ENCODE measurements at regions not wholly inside any gene's neighbourhood (a gene's known extent, or its start where the extent isn't known, plus 50 kb on each side); places are given as distances from the start of the nearest gene placed in this dataset.

DNA sequence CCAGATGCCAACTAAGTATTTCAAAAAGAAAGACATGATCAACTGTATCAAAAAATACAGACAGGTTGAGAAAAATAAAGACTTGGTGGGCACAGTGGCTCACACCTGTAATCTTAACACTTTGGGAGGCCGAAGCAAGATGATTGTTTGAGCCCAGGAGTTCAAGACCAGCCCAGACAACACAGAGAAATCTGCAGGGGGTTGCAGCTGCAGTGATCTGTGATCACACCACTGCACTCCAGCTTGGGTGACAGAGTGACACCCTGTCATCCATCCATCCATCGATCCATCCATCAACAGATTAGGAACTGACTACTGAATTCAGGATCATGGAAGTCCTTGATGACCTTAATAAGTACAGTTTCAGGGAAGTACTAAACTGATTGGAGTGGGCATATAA, 65.0 kb upstream of the RPS13 start:
- intact Hi-C loops (cut with DNase I; ENCODE audit: low total_unique reads) = no loop called here
- H3K4me1 ChIP-seq = no peaks in the 10 kb centered on the region
- DNase-seq = no peak
- no peak overlapping the region for H3K4me3 ChIP-seq
- H3K27me3 ChIP-seq (replicated peaks in 1 of 7) = no peaks in the 10 kb centered on the region
- H3K9me3 ChIP-seq = no peaks in the 10 kb centered on the region
- WGBS, 5 donors = 95 to 100% (median 97%) methylated on average over 2 of the region's 2 CpGs
- H3K36me3 ChIP-seq = peaks cover 0 to 87% (median 33%) of the 10 kb centered on the region in 6 donors
- no peak for TF ChIP-seq CTCF (IDR thresholded peaks at IDR 0.05 in 8 of 11, conservative IDR thresholded peaks at IDR 0.05 in 3 of 11)
- no peak for TF ChIP-seq POLR2AphosphoS5 (IDR thresholded peaks at IDR 0.05)
- no peak for TF ChIP-seq POLR2A (IDR thresholded peaks at IDR 0.05)
- no peak overlapping the region for H3K27ac ChIP-seq

DNA sequence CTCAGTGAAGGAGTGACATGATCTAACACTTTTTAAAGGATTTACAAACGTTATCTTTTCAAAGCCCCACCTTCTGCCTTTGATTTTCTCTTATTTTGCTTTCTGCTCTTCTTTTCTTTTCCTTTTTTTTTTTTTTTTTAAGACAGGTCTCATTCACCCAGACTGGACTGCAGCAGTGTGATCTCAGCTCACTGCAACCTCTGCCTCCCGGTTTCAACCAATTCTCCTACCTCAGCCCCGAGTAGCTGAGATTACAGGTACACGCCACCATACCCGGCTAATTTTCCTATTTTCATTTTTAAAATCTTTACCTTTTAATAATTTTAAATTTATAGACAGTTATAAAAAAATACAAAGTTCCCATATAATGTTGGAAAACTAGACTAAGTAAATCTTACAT, 63.7 kb upstream of the RPS13 start:
- Histone ChIP-seq H3K4me1 (peaks cover 0 to 8% (median 4%) of the 10 kb centered on the region in 6 donors), H3K9me3 (no peaks in the 10 kb centered on the region), H3K4me3 (no peak overlapping the region), H3K36me3 (peaks cover 0 to 77% (median 30%) of the 10 kb centered on the region in 6 donors), H3K27me3 (replicated peaks in 1 of 7) (no peaks in the 10 kb centered on the region), H3K27ac (no peak overlapping the region)
- 92 to 95% (median 94%) methylated on average over 5 of the region's 5 CpGs for WGBS, 5 donors
- DNase-seq = no peak
- TF ChIP-seq POLR2A (IDR thresholded peaks at IDR 0.05) = no peak
- TF ChIP-seq POLR2AphosphoS5 (IDR thresholded peaks at IDR 0.05) = no peak
- no peak for TF ChIP-seq CTCF (IDR thresholded peaks at IDR 0.05 in 8 of 11, conservative IDR thresholded peaks at IDR 0.05 in 3 of 11)
- intact Hi-C loops (cut with DNase I; ENCODE audit: low total_unique reads) = no loop called here

- no peaks in the 10 kb centered on the region for H3K27me3 ChIP-seq (replicated peaks in 1 of 7)
- DNase-seq = no peak
- peak overlapping the region in 1 of 8 donors; percentile 38 for H3K27ac ChIP-seq
- H3K9me3 ChIP-seq = no peaks in the 10 kb centered on the region
- intact Hi-C loops (cut with DNase I; ENCODE audit: low total_unique reads) = no loop called here
- WGBS, 5 donors = 92 to 95% (median 95%) methylated on average over 4 of the region's 4 CpGs
- H3K4me3 ChIP-seq = no peak overlapping the region
- TF ChIP-seq POLR2A (IDR thresholded peaks at IDR 0.05) (no peak), POLR2AphosphoS5 (IDR thresholded peaks at IDR 0.05) (no peak), CTCF (IDR thresholded peaks at IDR 0.05 in 8 of 11, conservative IDR thresholded peaks at IDR 0.05 in 3 of 11) (no peak)
- H3K36me3 ChIP-seq = peaks cover 0 to 75% (median 25%) of the 10 kb centered on the region in 6 donors
- peaks cover 0 to 13% (median 9%) of the 10 kb centered on the region in 6 donors for H3K4me1 ChIP-seq
These were observed 61.1 kb upstream of the RPS13 start for GRCh38 chr11:17138562-17138961.

DNA sequence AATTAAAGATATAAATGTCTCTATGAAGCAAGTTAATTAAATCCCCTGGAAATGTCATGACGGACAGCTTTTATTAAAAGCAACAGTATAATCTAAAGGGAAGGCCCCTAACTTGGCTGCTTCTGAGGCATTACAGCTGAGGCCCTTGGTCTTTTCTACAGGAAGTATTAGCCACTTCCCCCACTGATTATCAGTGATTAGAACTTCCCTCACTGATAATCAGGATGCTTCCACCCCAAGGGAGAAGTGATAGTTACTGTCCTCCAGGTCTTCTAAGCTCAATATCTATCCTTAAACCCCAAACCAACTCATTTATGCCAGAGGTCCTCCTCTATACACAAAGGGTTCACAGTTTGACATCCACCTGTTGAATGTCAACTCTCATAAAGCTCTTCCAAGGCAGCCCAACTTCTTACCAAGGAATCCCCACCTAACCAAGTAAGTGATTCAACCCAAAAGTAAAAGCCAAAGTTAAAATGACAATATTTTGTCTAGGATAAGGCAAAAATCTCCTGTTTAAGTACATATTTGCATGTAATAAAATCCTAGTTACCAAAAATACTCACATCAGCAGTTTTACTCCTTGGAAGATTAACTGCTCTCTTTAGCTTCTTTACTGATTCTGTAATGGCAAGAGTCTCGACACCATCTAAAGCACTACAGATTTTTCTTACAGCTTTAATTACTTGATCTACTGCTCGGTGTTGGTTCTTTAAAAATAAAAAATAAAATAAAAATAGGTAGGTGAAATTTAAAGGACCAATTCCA, 58.6 kb upstream of the RPS13 start:
- no peaks in the 10 kb centered on the region for H3K9me3 ChIP-seq
- H3K36me3 ChIP-seq = peaks cover 0 to 75% (median 21%) of the 10 kb centered on the region in 6 donors
- peaks cover 0 to 13% (median 9%) of the 10 kb centered on the region in 6 donors for H3K4me1 ChIP-seq
- 82 to 90% (median 85%) methylated on average over 3 of the region's 3 CpGs for WGBS, 5 donors
- DNase-seq = no peak
- no peak overlapping the region for H3K4me3 ChIP-seq
- peak overlapping the region in 2 of 8 donors; percentile 25 to 46 for H3K27ac ChIP-seq
- intact Hi-C loops (cut with DNase I; ENCODE audit: low total_unique reads) = no loop called here
- no peaks in the 10 kb centered on the region for H3K27me3 ChIP-seq (replicated peaks in 1 of 7)
- TF ChIP-seq POLR2AphosphoS5 (IDR thresholded peaks at IDR 0.05) (no peak), CTCF (IDR thresholded peaks at IDR 0.05 in 8 of 11, conservative IDR thresholded peaks at IDR 0.05 in 3 of 11) (no peak), POLR2A (IDR thresholded peaks at IDR 0.05) (no peak)

Measured in spleen (tissue), 11 donors.